A549 (cell line): ENCODE measurements at regions not wholly inside any gene's neighbourhood (a gene's known extent, or its start where the extent isn't known, plus 50 kb on each side); places are given as distances from the start of the nearest gene placed in this dataset.

ENCODE experiments used
- ATAC-seq, 2 experiments: fragments of 200-7000 bp in 1 of 2; fragments of >200 bp in 1 of 2; cut with Nextera tagmentation in 1 of 2; cut with Tn5 transposase in 1 of 2; 3 replicates each; pipeline versions ENCODE4 v1.8.0 to v1.9.1; 2018 to 2020; ENCODE audit warnings: mild to moderate bottlenecking in 1 of 2, moderate library complexity in 1 of 2
- CTCF ChIA-PET: fragments of 300-600 bp; sonication (Branson Sonifier 250); formaldehyde crosslinking; extraction: SDS; loops from one replicate; lab custom pipeline; 2021; ENCODE audit warnings: antibody characterized with exemption, inconsistent platforms; lab: Yijun Ruan, JAX
- POLR2A ChIA-PET: fragments of 350-600 bp; formaldehyde crosslinking; extraction: SDS; loops from one replicate; lab custom pipeline; 2021; ENCODE audit warnings: antibody characterized with exemption, inconsistent platforms; lab: Yijun Ruan, JAX
- DNase-seq, 2 experiments: peaks; one replicate each; pipeline versions ENCODE4 v3.0.0 to v3.0.0-alpha.2; 2011 to 2016; ENCODE audit warnings: low read depth in 1 of 2, low spot score in 1 of 2
- FAIRE-seq: peaks from 2 replicates; lab custom pipeline; 2011; peaks lifted over from hg19 to GRCh38; lab: Jason Lieb, UNC
- H3K27ac ChIP-seq, 2 experiments: fragments of >200 bp; sonication (Bioruptor Twin); formaldehyde crosslinking; 3 replicates each; pipeline ENCODE4 v1.5.1; 2016 to 2017
- H3K4me1 ChIP-seq: fragments of >200 bp; sonication (Bioruptor Twin); formaldehyde crosslinking; 3 replicates; pipeline ENCODE4 v1.6.1; 2016
- H3K4me2 ChIP-seq: fragments of >200 bp; sonication (Bioruptor Twin); formaldehyde crosslinking; 3 replicates; pipeline ENCODE4 v1.6.1; 2016
- H3K4me3 ChIP-seq: fragments of >200 bp; sonication (Bioruptor Twin); formaldehyde crosslinking; 3 replicates; pipeline ENCODE4 v1.5.1; 2016
- H3K9me3 ChIP-seq: fragments of >200 bp; sonication (Bioruptor Twin); formaldehyde crosslinking; 3 replicates; pipeline ENCODE4 v1.6.1; 2016
- BHLHE40 ChIP-seq: IDR thresholded peaks from 2 replicates; pipeline ENCODE4 v1.6.1; 2012; ENCODE audit warnings: low read depth, low read length, inconsistent platforms
- CBX2 ChIP-seq: fragments of 200-600 bp; sonication (generic); IDR thresholded peaks from 2 replicates; pipeline ENCODE4 v1.6.1; 2016; ENCODE audit warnings: low read depth, mild to moderate bottlenecking, borderline replicate concordance
- CBX8 ChIP-seq: fragments of 200-600 bp; sonication (generic); IDR thresholded peaks from 2 replicates; pipeline ENCODE4 v1.6.1; 2016
- EHMT2 ChIP-seq: fragments of 200-600 bp; sonication (generic); IDR thresholded peaks from 2 replicates; pipeline ENCODE4 v1.6.1; 2016; ENCODE audit warnings: antibody characterized with exemption, low read depth, mild to moderate bottlenecking, moderate library complexity
- EP300 ChIP-seq, 2 experiments: fragments of >200 bp; sonication (Bioruptor Twin); formaldehyde crosslinking; IDR thresholded peaks; 2 replicates in 1 of 2; 3 replicates in 1 of 2; pipeline ENCODE4 v1.6.1; 2016 to 2017
- FOXS1 ChIP-seq: fragments of 250-450 bp; sonication (Bioruptor Pico); IDR thresholded peaks from 2 replicates; pipeline ENCODE4 v1.5.0; 2020; ENCODE audit warnings: mild to moderate bottlenecking, moderate library complexity
- HDAC2 ChIP-seq: fragments of 200-600 bp; sonication (generic); IDR thresholded peaks from 2 replicates; pipeline ENCODE4 v1.6.1; 2016
- JUNB ChIP-seq: fragments of >200 bp; sonication (Bioruptor Twin); formaldehyde crosslinking; IDR thresholded peaks from 2 replicates; pipeline ENCODE4 v1.6.1; 2016
- KDM5A ChIP-seq: fragments of 200-600 bp; sonication (generic); IDR thresholded peaks from 2 replicates; pipeline ENCODE4 v1.6.1; 2016; ENCODE audit warnings: antibody characterized with exemption, mild to moderate bottlenecking
- MYC ChIP-seq: IDR thresholded peaks from 2 replicates; pipeline ENCODE4 v1.6.1; 2012; ENCODE audit warnings: mild to moderate bottlenecking, inconsistent platforms, low read length, improper control_type of control experiment, borderline replicate concordance
- NFE2L2 ChIP-seq: fragments of 150-350 bp; conservative IDR thresholded peaks from 2 replicates; pipeline ENCODE4 v1.6.1; 2014; ENCODE audit warnings: low read length
- PHF8 ChIP-seq: fragments of 200-600 bp; sonication (generic); IDR thresholded peaks from 2 replicates; pipeline ENCODE4 v1.6.1; 2016; ENCODE audit warnings: low read depth, mild to moderate bottlenecking, antibody characterized with exemption, moderate library complexity, borderline replicate concordance
- POLR2AphosphoS2 ChIP-seq: conservative IDR thresholded peaks from 2 replicates; pipeline ENCODE4 v1.6.1; 2012; ENCODE audit warnings: low read length, improper control_type of control experiment, inconsistent platforms
- RARB ChIP-seq: fragments of 250-450 bp; sonication (Bioruptor Pico); IDR thresholded peaks from 2 replicates; pipeline ENCODE4 v1.8.0; 2021; ENCODE audit warnings: mild to moderate bottlenecking, moderate library complexity
- RNF2 ChIP-seq: fragments of 200-600 bp; sonication (generic); IDR thresholded peaks from 2 replicates; pipeline ENCODE4 v1.6.1; 2016; ENCODE audit warnings: low read depth, mild to moderate bottlenecking, antibody characterized with exemption, moderate library complexity, borderline replicate concordance
- SMC3 ChIP-seq: fragments of >200 bp; sonication (Bioruptor Twin); formaldehyde crosslinking; IDR thresholded peaks from 3 replicates; pipeline ENCODE4 v1.6.1; 2018; ENCODE audit warnings: inconsistent platforms
- ZNF302 ChIP-seq: fragments of 250-450 bp; sonication (Bioruptor Pico); IDR thresholded peaks from 2 replicates; pipeline ENCODE4 v1.9.0; 2021; ENCODE audit warnings: inconsistent platforms, mild to moderate bottlenecking, moderate library complexity
- ZSCAN20 ChIP-seq: fragments of 250-450 bp; sonication (Bioruptor Pico); IDR thresholded peaks from 2 replicates; pipeline ENCODE4 v1.8.0; 2022; ENCODE audit warnings: mild to moderate bottlenecking, moderate library complexity
- WGBS: methylation state at CpG from one replicate; pipeline ENCODE4 v1.1.6; 2017; ENCODE audit errors: missing lambda C conversion rate; 5-methylcytosine and 5-hydroxymethylcytosine counted together
- TF ChIP-seq, protein P1 (sequence below): IDR thresholded peaks from 2 replicates; pipeline ENCODE4 v1.6.1; 2012
- TF ChIP-seq, protein P2 (sequence below): fragments of 450-650 bp; IDR thresholded peaks from 2 replicates; pipeline ENCODE4 v1.6.1; 2014; ENCODE audit warnings: antibody characterized with exemption
- TF ChIP-seq, protein P3 (sequence below): fragments of 250-450 bp; sonication (Bioruptor Pico); IDR thresholded peaks from 2 replicates; pipeline ENCODE4 v1.5.0; 2021; ENCODE audit warnings: mild to moderate bottlenecking, moderate library complexity, borderline replicate concordance
- TF ChIP-seq, protein P4 (sequence below): fragments of >200 bp; sonication (Bioruptor Twin); formaldehyde crosslinking; IDR thresholded peaks from 2 replicates; pipeline ENCODE4 v1.6.1; 2016
- TF ChIP-seq, protein P5 (sequence below): fragments of 200-600 bp; sonication (generic); IDR thresholded peaks from 2 replicates; pipeline ENCODE4 v1.6.1; 2016; ENCODE audit warnings: antibody characterized with exemption, mild to moderate bottlenecking, moderate library complexity

DNA sequence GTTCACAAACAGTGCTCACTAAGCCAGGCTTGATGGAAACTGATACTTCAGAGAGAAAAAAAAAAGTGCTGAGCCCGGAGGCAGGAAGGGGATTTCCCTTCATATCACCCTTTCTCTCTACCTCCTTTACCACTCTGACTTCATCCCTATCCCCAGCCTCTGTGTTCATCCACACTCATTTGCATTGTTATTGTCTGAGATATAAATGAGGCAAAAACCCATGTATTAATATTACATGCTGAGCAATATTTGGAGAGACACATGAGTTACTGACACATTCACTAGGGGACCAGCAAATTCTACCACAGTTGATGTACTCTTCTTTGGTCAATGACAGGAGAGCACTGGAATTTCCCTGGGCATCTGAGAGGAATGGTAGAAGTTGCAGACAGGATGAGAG is 175.8 kb downstream of the TNFSF18 start:
- no peak overlapping the region for H3K4me3 ChIP-seq
- no peak for ATAC-seq
- TF ChIP-seq EHMT2 (no peak), MYC (no peak), POLR2AphosphoS2 (no peak), FOXS1 (CRISPR knock-in tag) (no peak), RNF2 (no peak), KDM5A (no peak)
- TF ChIP-seq, protein P1, sequence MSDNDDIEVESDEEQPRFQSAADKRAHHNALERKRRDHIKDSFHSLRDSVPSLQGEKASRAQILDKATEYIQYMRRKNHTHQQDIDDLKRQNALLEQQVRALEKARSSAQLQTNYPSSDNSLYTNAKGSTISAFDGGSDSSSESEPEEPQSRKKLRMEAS, result no peak
- TF ChIP-seq, protein P2, sequence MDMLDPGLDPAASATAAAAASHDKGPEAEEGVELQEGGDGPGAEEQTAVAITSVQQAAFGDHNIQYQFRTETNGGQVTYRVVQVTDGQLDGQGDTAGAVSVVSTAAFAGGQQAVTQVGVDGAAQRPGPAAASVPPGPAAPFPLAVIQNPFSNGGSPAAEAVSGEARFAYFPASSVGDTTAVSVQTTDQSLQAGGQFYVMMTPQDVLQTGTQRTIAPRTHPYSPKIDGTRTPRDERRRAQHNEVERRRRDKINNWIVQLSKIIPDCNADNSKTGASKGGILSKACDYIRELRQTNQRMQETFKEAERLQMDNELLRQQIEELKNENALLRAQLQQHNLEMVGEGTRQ, result no peak
- TF ChIP-seq, protein P3, sequence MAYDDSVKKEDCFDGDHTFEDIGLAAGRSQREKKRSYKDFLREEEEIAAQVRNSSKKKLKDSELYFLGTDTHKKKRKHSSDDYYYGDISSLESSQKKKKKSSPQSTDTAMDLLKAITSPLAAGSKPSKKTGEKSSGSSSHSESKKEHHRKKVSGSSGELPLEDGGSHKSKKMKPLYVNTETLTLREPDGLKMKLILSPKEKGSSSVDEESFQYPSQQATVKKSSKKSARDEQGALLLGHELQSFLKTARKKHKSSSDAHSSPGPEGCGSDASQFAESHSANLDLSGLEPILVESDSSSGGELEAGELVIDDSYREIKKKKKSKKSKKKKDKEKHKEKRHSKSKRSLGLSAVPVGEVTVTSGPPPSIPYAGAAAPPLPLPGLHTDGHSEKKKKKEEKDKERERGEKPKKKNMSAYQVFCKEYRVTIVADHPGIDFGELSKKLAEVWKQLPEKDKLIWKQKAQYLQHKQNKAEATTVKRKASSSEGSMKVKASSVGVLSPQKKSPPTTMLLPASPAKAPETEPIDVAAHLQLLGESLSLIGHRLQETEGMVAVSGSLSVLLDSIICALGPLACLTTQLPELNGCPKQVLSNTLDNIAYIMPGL (CRISPR knock-in tag), result no peak
- DNase-seq, result no peak
- peaks cover 8% of the 10 kb centered on the region for H3K4me1 ChIP-seq
- FAIRE-seq, result no peak
- 50% methylated on average over 1 of the region's 1 CpG for WGBS
- CTCF ChIA-PET, result no interaction called here
- POLR2A ChIA-PET, result no interaction called here
- no peak overlapping the region for H3K27ac ChIP-seq
- H3K4me2 ChIP-seq, result no peak overlapping the region
- H3K9me3 ChIP-seq, result 0 out of 3 replicates have a peak, but pooled peaks cover 3% of the 10 kb centered on the region

DNA sequence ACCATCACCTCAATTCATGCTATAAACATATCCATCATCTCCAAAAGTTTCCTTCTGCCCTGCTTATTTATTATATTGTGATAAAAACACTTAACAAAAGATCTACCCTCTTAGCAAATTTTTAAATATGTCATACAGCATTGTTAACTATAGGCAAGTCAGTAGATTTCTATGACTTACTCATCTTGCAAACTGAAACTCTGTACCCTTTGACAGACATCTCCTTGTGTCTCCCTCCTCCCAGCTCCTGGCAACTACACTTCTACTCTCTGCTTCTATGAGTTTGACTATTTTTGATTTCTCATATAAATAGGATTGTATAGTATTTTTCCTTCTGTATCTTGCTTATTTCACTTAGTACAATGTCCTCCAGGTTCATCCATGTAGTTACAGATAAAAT is 174.8 kb downstream of the TNFSF18 start:
- DNase-seq, result no peak
- H3K9me3 ChIP-seq, result 0 out of 3 replicates have a peak, but pooled peaks cover 3% of the 10 kb centered on the region
- ATAC-seq, result no peak
- FAIRE-seq, result no peak
- H3K4me1 ChIP-seq, result peaks cover 6% of the 10 kb centered on the region
- no peak overlapping the region for H3K4me3 ChIP-seq
- ChIA-PET CTCF (no interaction called here), POLR2A (no interaction called here)
- H3K4me2 ChIP-seq, result no peak overlapping the region
- no peak overlapping the region for H3K27ac ChIP-seq
- TF ChIP-seq BHLHE40 (no peak), RARB (CRISPR knock-in tag) (no peak), PHF8 (no peak), CBX8 (no peak), ZSCAN20 (no peak), EP300 (IDR thresholded peaks at IDR 0.05) (no peak), ZNF302 (no peak), NFE2L2 (no peak), FOXS1 (CRISPR knock-in tag) (no peak), CBX2 (no peak), SMC3 (no peak), JUNB (no peak), HDAC2 (no peak)
- TF ChIP-seq, protein P4, sequence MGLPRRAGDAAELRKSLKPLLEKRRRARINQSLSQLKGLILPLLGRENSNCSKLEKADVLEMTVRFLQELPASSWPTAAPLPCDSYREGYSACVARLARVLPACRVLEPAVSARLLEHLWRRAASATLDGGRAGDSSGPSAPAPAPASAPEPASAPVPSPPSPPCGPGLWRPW, result no peak
- TF ChIP-seq, protein P5, sequence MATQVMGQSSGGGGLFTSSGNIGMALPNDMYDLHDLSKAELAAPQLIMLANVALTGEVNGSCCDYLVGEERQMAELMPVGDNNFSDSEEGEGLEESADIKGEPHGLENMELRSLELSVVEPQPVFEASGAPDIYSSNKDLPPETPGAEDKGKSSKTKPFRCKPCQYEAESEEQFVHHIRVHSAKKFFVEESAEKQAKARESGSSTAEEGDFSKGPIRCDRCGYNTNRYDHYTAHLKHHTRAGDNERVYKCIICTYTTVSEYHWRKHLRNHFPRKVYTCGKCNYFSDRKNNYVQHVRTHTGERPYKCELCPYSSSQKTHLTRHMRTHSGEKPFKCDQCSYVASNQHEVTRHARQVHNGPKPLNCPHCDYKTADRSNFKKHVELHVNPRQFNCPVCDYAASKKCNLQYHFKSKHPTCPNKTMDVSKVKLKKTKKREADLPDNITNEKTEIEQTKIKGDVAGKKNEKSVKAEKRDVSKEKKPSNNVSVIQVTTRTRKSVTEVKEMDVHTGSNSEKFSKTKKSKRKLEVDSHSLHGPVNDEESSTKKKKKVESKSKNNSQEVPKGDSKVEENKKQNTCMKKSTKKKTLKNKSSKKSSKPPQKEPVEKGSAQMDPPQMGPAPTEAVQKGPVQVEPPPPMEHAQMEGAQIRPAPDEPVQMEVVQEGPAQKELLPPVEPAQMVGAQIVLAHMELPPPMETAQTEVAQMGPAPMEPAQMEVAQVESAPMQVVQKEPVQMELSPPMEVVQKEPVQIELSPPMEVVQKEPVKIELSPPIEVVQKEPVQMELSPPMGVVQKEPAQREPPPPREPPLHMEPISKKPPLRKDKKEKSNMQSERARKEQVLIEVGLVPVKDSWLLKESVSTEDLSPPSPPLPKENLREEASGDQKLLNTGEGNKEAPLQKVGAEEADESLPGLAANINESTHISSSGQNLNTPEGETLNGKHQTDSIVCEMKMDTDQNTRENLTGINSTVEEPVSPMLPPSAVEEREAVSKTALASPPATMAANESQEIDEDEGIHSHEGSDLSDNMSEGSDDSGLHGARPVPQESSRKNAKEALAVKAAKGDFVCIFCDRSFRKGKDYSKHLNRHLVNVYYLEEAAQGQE, result no peak
